ENCODE measurements at regions not wholly inside any gene's neighbourhood (a gene's known extent, or its start where the extent isn't known, plus 50 kb on each side); places are given as distances from the start of the nearest gene placed in this dataset.

DNA sequence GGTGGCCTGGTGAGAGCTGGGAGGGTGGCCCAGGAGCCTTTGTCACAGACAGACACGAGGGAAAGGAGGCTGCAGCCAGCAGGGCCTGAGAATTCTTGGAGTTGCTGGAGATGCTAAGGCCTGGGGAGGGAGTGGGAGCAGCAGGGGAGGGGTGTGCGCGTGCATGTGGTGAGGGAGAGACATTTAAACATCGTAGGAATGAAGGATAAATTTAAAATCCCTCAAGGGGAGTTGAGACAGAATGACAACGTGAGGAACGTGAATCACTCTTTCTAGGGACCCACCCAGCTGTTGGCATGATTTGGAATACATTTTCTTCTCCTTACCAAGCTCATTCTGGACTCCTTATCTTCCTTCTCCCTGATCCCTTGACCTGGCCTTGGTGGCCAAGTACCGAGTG lies 73.3 kb upstream of the CACNA1E start:
- Mint-ChIP-seq H3K27me3 (ENCODE audit: insufficient read depth) (peaks cover 5% of the 10 kb centered on the region), H3K9me3 (no peaks in the 10 kb centered on the region), H3K4me1 (peaks cover 4% of the 10 kb centered on the region), H3K36me3 (ENCODE audit: low read depth) (no peaks in the 10 kb centered on the region), H3K27ac (no peak overlapping the region), H3K4me3 (no peak overlapping the region)
- Histone ChIP-seq H3K36me3 (ENCODE audit: control insufficient read depth, insufficient read depth, low read length) (no peaks in the 10 kb centered on the region), H3K27ac (ENCODE audit: low read depth, low read length) (no peak overlapping the region), H3K4me1 (ENCODE audit: control insufficient read depth, insufficient read depth, low read length) (no peaks in the 10 kb centered on the region), H3K9ac (ENCODE audit: extremely low read depth, low read length, poor library complexity, severe bottlenecking) (no peak overlapping the region), H3K4me3 (ENCODE audit: low read length) (no peak overlapping the region), H3K9me3 (ENCODE audit: control insufficient read depth, low read length) (no peaks in the 10 kb centered on the region), H3K27me3 (ENCODE audit: control insufficient read depth, insufficient read depth, low read length, poor library complexity, severe bottlenecking) (no peaks in the 10 kb centered on the region)
- TF ChIP-seq, protein P1, sequence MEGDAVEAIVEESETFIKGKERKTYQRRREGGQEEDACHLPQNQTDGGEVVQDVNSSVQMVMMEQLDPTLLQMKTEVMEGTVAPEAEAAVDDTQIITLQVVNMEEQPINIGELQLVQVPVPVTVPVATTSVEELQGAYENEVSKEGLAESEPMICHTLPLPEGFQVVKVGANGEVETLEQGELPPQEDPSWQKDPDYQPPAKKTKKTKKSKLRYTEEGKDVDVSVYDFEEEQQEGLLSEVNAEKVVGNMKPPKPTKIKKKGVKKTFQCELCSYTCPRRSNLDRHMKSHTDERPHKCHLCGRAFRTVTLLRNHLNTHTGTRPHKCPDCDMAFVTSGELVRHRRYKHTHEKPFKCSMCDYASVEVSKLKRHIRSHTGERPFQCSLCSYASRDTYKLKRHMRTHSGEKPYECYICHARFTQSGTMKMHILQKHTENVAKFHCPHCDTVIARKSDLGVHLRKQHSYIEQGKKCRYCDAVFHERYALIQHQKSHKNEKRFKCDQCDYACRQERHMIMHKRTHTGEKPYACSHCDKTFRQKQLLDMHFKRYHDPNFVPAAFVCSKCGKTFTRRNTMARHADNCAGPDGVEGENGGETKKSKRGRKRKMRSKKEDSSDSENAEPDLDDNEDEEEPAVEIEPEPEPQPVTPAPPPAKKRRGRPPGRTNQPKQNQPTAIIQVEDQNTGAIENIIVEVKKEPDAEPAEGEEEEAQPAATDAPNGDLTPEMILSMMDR (conservative IDR thresholded peaks at IDR 0.05) = no peak
- 93 to 100% methylated on average over 4 to 7 of the region's 7 CpGs for WGBS, 2 experiments (ENCODE audit: insufficient coverage in 1 of 2, insufficient read length in 1 of 2)
- DNase-seq = no peak

GRCh38 chr1:181412746-181413145 lies 70.6 kb upstream of the CACNA1E start:
- no peak overlapping the region for H3K4me3 Mint-ChIP-seq
- DNase-seq = no peak
- Histone ChIP-seq H3K9me3 (ENCODE audit: control insufficient read depth, low read length) (no peaks in the 10 kb centered on the region), H3K27ac (ENCODE audit: low read depth, low read length) (no peak overlapping the region), H3K36me3 (ENCODE audit: control insufficient read depth, insufficient read depth, low read length) (no peaks in the 10 kb centered on the region), H3K27me3 (ENCODE audit: control insufficient read depth, insufficient read depth, low read length, poor library complexity, severe bottlenecking) (no peaks in the 10 kb centered on the region), H3K4me3 (ENCODE audit: low read length) (no peak overlapping the region), H3K9ac (ENCODE audit: extremely low read depth, low read length, poor library complexity, severe bottlenecking) (no peak overlapping the region), H3K4me1 (ENCODE audit: control insufficient read depth, insufficient read depth, low read length) (no peaks in the 10 kb centered on the region)
- H3K36me3 Mint-ChIP-seq (ENCODE audit: low read depth) = no peaks in the 10 kb centered on the region
- WGBS, 2 experiments (ENCODE audit: insufficient coverage in 1 of 2, insufficient read length in 1 of 2) = 83 to 95% methylated on average over 2 to 9 of the region's 9 CpGs
- H3K27me3 Mint-ChIP-seq (ENCODE audit: insufficient read depth) = peaks cover 8% of the 10 kb centered on the region
- H3K27ac Mint-ChIP-seq = no peak overlapping the region
- TF ChIP-seq, protein P1 (conservative IDR thresholded peaks at IDR 0.05) = no peak
- no peaks in the 10 kb centered on the region for H3K9me3 Mint-ChIP-seq
- H3K4me1 Mint-ChIP-seq = no peaks in the 10 kb centered on the region

DNA sequence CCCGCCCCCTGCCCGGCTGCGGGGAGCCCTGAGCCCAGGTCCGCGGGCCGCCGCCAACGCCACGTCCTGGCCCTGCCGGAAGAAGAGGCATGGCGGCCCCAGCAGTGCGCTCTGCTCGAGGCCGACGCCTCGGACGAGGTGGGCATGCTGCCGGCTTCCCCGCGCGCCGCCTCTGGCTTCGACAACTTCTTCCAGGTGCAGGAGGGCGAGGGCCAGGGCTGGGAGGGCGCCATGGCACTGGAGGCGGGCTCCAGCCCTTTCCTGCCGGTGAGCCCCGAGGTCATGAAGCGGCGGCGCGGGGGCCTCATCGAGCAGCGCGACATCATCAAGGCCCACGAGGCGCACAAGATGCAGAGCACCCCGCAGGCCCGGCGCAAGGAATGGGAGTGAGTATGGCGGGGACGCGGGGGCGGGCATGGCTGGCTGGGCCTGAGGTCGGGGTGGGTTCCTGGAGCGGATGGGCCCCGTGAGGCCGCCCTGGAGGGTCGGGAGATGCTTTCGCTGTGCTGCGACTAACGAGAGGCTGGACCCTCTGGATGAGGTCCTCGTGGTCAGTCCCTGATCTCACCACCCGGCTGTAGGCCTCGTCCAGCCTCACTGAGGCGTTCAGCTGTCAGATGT lies 70.0 kb upstream of the CACNA1E start:
- H3K4me1 Mint-ChIP-seq = no peaks in the 10 kb centered on the region
- Histone ChIP-seq H3K27ac (ENCODE audit: low read depth, low read length) (no peak overlapping the region), H3K9ac (ENCODE audit: extremely low read depth, low read length, poor library complexity, severe bottlenecking) (no peak overlapping the region), H3K27me3 (ENCODE audit: control insufficient read depth, insufficient read depth, low read length, poor library complexity, severe bottlenecking) (no peaks in the 10 kb centered on the region), H3K36me3 (ENCODE audit: control insufficient read depth, insufficient read depth, low read length) (no peaks in the 10 kb centered on the region), H3K9me3 (ENCODE audit: control insufficient read depth, low read length) (no peaks in the 10 kb centered on the region), H3K4me1 (ENCODE audit: control insufficient read depth, insufficient read depth, low read length) (no peaks in the 10 kb centered on the region), H3K4me3 (ENCODE audit: low read length) (no peak overlapping the region)
- peaks cover 8% of the 10 kb centered on the region for H3K27me3 Mint-ChIP-seq (ENCODE audit: insufficient read depth)
- no peak for DNase-seq
- no peaks in the 10 kb centered on the region for H3K9me3 Mint-ChIP-seq
- WGBS, 2 experiments (ENCODE audit: insufficient coverage in 1 of 2, insufficient read length in 1 of 2) = 90 to 95% methylated on average over 18 to 56 of the region's 56 CpGs
- TF ChIP-seq, protein P1 (conservative IDR thresholded peaks at IDR 0.05) = no peak
- no peak overlapping the region for H3K27ac Mint-ChIP-seq
- H3K4me3 Mint-ChIP-seq = no peak overlapping the region
- no peaks in the 10 kb centered on the region for H3K36me3 Mint-ChIP-seq (ENCODE audit: low read depth)

All from endodermal cell (in vitro differentiated cells).